Ascending aorta (tissue), 2 donors: ENCODE measurements at regions not wholly inside any gene's neighbourhood (a gene's known extent, or its start where the extent isn't known, plus 50 kb on each side); places are given as distances from the start of the nearest gene placed in this dataset.

Experiments used
- DNase-seq, 2 donors: peaks; one replicate each; pipeline ENCODE4 v3.0.0-alpha.2; 2019; ENCODE audit warnings: low spot score in 2 of 2
- H3K27ac ChIP-seq, 2 donors: fragments of 200-600 bp; sonication (generic); one replicate each; pipeline ENCODE4 v1.5.1; 2016 to 2017; ENCODE audit warnings: mild to moderate bottlenecking in 1 of 2
- H3K27me3 ChIP-seq: fragments of 200-600 bp; sonication (generic); one replicate; pipeline ENCODE4 v1.5.1; 2017
- H3K36me3 ChIP-seq, 2 donors: fragments of 200-600 bp; sonication (generic); one replicate each; pipeline ENCODE4 v1.5.1; 2016
- H3K4me1 ChIP-seq, 2 donors: fragments of 200-600 bp; sonication (generic); one replicate each; pipeline ENCODE4 v1.5.1; 2016 to 2017; ENCODE audit warnings: mild to moderate bottlenecking in 1 of 2
- H3K4me3 ChIP-seq, 2 donors: fragments of 200-600 bp; sonication (generic); one replicate each; pipeline ENCODE4 v1.5.1; 2016 to 2017; ENCODE audit warnings: mild to moderate bottlenecking in 1 of 2
- H3K9me3 ChIP-seq, 2 donors: fragments of 200-600 bp; sonication (generic); one replicate each; pipeline ENCODE4 v1.5.1; 2016
- CTCF ChIP-seq, 3 experiments: fragments of 200-600 bp in 2 of 3; fragments of 450-650 bp in 1 of 3; sonication (generic) in 2 of 3; IDR thresholded peaks; one replicate each; pipeline ENCODE4 v1.5.1; 2016 to 2019; ENCODE audit warnings: antibody characterized with exemption in 3 of 3, mild to moderate bottlenecking in 1 of 3, moderate library complexity in 1 of 3
- intact Hi-C: fragments of 100-400 bp; cut with DNase I; formaldehyde crosslinking; loops from one replicate; pipeline ENCODE4 v1.15.1; 2023

DNA sequence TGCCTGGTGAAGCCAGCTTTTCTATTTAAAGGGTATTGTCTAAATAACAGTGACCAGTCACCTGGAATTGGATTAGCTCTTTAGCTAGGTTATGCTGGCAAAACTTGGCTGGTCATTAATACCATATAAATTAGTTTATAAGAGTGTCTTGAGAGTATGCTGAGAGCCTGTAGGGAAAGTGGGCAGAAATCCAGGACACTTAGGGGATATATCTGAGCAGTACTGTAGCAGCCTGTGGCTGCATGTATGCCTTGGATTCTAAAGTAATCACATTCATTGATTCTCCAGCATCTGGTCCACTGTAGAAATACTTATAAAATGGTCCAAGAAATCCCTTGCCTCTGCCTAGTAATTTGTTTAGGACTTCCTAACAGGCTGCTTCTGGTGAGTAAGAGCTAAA, 288.9 kb upstream of the DMAC1 start:
- intact Hi-C loops = no loop called here
- DNase-seq = no peak
- Histone ChIP-seq H3K27me3 (no peaks in the 10 kb centered on the region), H3K36me3 (no peaks in the 10 kb centered on the region), H3K27ac (no peak overlapping the region), H3K4me3 (no peak overlapping the region), H3K9me3 (no peaks in the 10 kb centered on the region), H3K4me1 (no peaks in the 10 kb centered on the region)
- TF ChIP-seq CTCF (IDR thresholded peaks at IDR 0.05) = no peak

DNA sequence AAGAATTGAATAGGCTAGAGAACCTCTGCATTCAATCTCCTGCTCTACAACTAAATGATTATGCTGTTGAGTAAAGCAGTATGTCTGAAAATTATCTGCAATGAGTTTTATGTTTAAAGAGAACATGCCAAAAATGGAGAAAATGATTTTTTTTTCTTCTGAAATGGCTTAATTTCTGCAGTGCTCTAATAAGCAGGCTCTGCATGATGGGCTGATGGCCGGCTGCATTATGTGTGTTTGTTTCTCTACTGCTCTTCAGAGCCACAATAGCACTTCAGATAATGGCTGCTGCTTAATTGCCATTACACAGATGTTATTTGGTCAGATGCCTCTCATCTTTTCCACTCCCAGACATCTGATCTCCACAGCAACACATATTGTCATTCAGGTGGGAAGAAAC, 286.4 kb upstream of the DMAC1 start:
- intact Hi-C loops = no loop called here
- TF ChIP-seq CTCF (IDR thresholded peaks at IDR 0.05) = no peak
- Histone ChIP-seq H3K4me3 (no peak overlapping the region), H3K27me3 (no peaks in the 10 kb centered on the region), H3K4me1 (no peaks in the 10 kb centered on the region), H3K9me3 (no peaks in the 10 kb centered on the region), H3K36me3 (no peaks in the 10 kb centered on the region), H3K27ac (no peak overlapping the region)
- DNase-seq = no peak

DNA sequence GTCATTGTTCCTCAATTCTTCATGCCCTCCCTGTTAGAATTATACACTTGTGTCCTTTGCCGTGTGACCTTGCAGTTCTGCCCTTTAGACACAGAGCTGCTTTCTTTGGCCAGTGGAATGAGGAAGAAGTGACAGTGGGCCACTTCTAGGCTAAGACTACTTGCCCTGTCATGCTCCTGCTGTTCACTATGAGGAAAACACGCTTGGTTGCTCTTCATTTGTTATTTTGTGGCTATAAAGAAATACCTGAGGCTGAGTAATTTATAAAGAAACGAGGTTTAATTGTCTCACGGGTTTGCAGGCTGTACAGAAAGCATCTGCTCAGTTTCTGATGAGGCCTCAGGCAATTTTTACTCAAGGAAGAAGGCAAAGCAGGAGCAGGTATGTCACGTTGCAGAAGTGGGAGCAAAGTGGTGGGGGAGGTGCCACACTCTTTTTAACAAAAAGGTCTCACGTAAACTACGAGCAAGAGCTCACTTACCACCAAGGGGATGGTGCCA, 279.1 kb upstream of the DMAC1 start:
- Histone ChIP-seq H3K27ac (no peak overlapping the region), H3K4me1 (no peaks in the 10 kb centered on the region), H3K4me3 (no peak overlapping the region), H3K9me3 (no peaks in the 10 kb centered on the region), H3K27me3 (no peaks in the 10 kb centered on the region), H3K36me3 (no peaks in the 10 kb centered on the region)
- no peak for DNase-seq
- intact Hi-C loops = no loop called here
- TF ChIP-seq CTCF (IDR thresholded peaks at IDR 0.05) = no peak

DNA sequence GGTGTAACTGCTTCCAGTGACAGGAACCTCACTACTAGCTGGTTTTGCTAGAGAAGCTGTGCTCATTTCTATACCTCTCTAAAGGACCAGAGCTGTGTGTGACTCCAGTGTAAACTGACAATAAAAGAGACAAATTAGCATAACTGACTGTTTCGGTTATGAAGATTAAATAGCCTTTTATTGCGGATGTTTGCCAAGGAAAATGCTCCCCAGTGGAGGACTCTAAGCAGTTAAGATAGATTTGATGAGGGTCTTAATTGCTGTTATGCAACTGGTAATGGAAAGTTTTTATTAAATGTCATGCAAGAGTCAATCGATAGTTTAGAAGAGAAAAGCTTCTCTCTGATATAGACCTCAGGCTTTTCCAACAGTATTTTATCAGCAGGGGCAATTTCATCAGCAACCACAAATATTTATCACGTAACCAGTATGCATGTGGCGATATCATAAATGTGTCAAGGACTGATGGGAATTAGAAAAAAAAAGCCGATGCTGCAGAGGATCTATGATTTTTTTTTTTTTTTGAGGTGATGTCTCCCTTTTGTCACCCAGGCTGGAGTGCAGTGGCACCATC, 275.2 kb upstream of the DMAC1 start:
- intact Hi-C loops = no loop called here
- TF ChIP-seq CTCF (IDR thresholded peaks at IDR 0.05) = no peak
- H3K4me1 ChIP-seq = no peaks in the 10 kb centered on the region
- H3K27ac ChIP-seq = no peak overlapping the region
- H3K36me3 ChIP-seq = no peaks in the 10 kb centered on the region
- DNase-seq = no peak
- no peaks in the 10 kb centered on the region for H3K27me3 ChIP-seq
- no peak overlapping the region for H3K4me3 ChIP-seq
- no peaks in the 10 kb centered on the region for H3K9me3 ChIP-seq

GRCh38 chr9:8071445-8071798, 271.8 kb upstream of the DMAC1 start:
- no peak overlapping the region for H3K4me3 ChIP-seq
- H3K4me1 ChIP-seq = no peaks in the 10 kb centered on the region
- H3K36me3 ChIP-seq = no peaks in the 10 kb centered on the region
- H3K27me3 ChIP-seq = no peaks in the 10 kb centered on the region
- DNase-seq = no peak
- no peak overlapping the region for H3K27ac ChIP-seq
- intact Hi-C loops = no loop called here
- TF ChIP-seq CTCF (IDR thresholded peaks at IDR 0.05) = no peak
- no peaks in the 10 kb centered on the region for H3K9me3 ChIP-seq
